Trophoblast cell (in vitro differentiated cells and primary cell): ENCODE measurements at regions not wholly inside any gene's neighbourhood (a gene's known extent, or its start where the extent isn't known, plus 50 kb on each side); places are given as distances from the start of the nearest gene placed in this dataset.

Experiments
- DNase-seq, 2 donors: peaks; one replicate each; pipeline ENCODE4 v3.0.0-alpha.2; 2016
- H2AFZ ChIP-seq: 2 replicates; pipeline ENCODE4 v1.6.1; 2013; ENCODE audit warnings: low read length, moderate library complexity, mild to moderate bottlenecking; ENCODE audit not compliant: insufficient read depth, poor library complexity
- H2AK5ac ChIP-seq: 2 replicates; pipeline ENCODE4 v1.6.1; 2013; ENCODE audit warnings: mild to moderate bottlenecking, low read length
- H2BK120ac ChIP-seq: 2 replicates; pipeline ENCODE4 v1.6.1; 2013; ENCODE audit warnings: low read length, mild to moderate bottlenecking, moderate library complexity; ENCODE audit not compliant: insufficient read depth, poor library complexity
- H2BK12ac ChIP-seq: 2 replicates; pipeline ENCODE4 v1.6.1; 2013; ENCODE audit warnings: mild to moderate bottlenecking, low read length, moderate library complexity
- H2BK5ac ChIP-seq: 2 replicates; pipeline ENCODE4 v1.6.1; 2013; ENCODE audit warnings: low read length, low read depth, moderate library complexity, mild to moderate bottlenecking; ENCODE audit not compliant: poor library complexity
- H3K14ac ChIP-seq: 2 replicates; pipeline ENCODE4 v1.6.1; 2013; ENCODE audit warnings: mild to moderate bottlenecking, low read length
- H3K18ac ChIP-seq: 2 replicates; pipeline ENCODE4 v1.6.1; 2013; ENCODE audit warnings: mild to moderate bottlenecking, low read length
- H3K23ac ChIP-seq: 2 replicates; pipeline ENCODE4 v1.6.1; 2013; ENCODE audit warnings: low read length
- H3K27ac ChIP-seq: 2 replicates; pipeline ENCODE4 v1.5.1; 2013; ENCODE audit warnings: low read depth, mild to moderate bottlenecking, inconsistent platforms, low read length, moderate library complexity
- H3K27me3 ChIP-seq: 2 replicates; pipeline ENCODE4 v1.6.1; 2013; ENCODE audit warnings: inconsistent platforms, mild to moderate bottlenecking, low read length, moderate library complexity; ENCODE audit not compliant: insufficient read depth
- H3K36me3 ChIP-seq, 2 experiments: 1 replicate in 1 of 2; 2 replicates in 1 of 2; pipeline ENCODE4 v1.6.1; 2013; ENCODE audit warnings: low read length in 2 of 2, mild to moderate bottlenecking in 2 of 2, moderate library complexity in 1 of 2; ENCODE audit not compliant: insufficient read depth in 2 of 2, control insufficient read depth in 1 of 2
- H3K4ac ChIP-seq: 2 replicates; pipeline ENCODE4 v1.6.1; 2013; ENCODE audit warnings: low read depth, mild to moderate bottlenecking, low read length, moderate library complexity
- H3K4me1 ChIP-seq, 2 experiments: 1 replicate in 1 of 2; 2 replicates in 1 of 2; pipeline ENCODE4 v1.6.1; 2013; ENCODE audit warnings: low read length in 2 of 2, mild to moderate bottlenecking in 2 of 2, moderate library complexity in 1 of 2; ENCODE audit not compliant: insufficient read depth in 2 of 2, control insufficient read depth in 1 of 2
- H3K4me2 ChIP-seq: 2 replicates; pipeline ENCODE4 v1.6.1; 2013; ENCODE audit warnings: inconsistent platforms, mild to moderate bottlenecking, low read length, moderate library complexity
- H3K4me3 ChIP-seq: 2 replicates; pipeline ENCODE4 v1.5.1; 2013; ENCODE audit warnings: mild to moderate bottlenecking, low read depth, low read length, inconsistent platforms
- H3K79me1 ChIP-seq: one replicate; pipeline ENCODE4 v1.6.1; 2013; ENCODE audit warnings: low read length
- H3K79me2 ChIP-seq: 2 replicates; pipeline ENCODE4 v1.6.1; 2013; ENCODE audit warnings: low read length, mild to moderate bottlenecking; ENCODE audit not compliant: control insufficient read depth, insufficient read depth, poor library complexity
- H3K9ac ChIP-seq: 2 replicates; pipeline ENCODE4 v1.6.1; 2013; ENCODE audit warnings: mild to moderate bottlenecking, low read length
- H3K9me3 ChIP-seq: 2 replicates; pipeline ENCODE4 v1.6.1; 2013; ENCODE audit warnings: low read depth, mild to moderate bottlenecking, control low read depth, inconsistent platforms, low read length; ENCODE audit not compliant: insufficient read depth
- H4K12ac ChIP-seq: 2 replicates; pipeline ENCODE4 v1.6.1; 2013; ENCODE audit warnings: low read depth, mild to moderate bottlenecking, low read length, moderate library complexity
- H4K8ac ChIP-seq: 2 replicates; pipeline ENCODE4 v1.6.1; 2013; ENCODE audit warnings: low read depth, mild to moderate bottlenecking, low read length, moderate library complexity
- H4K91ac ChIP-seq: one replicate; pipeline ENCODE4 v1.6.1; 2013; ENCODE audit warnings: low read depth, mild to moderate bottlenecking, low read length, moderate library complexity
- WGBS: extraction: QIAGEN DNeasy Blood & Tissue Kit; methylation state at CpG from one replicate; pipeline ENCODE4 v1.1.7; 2013; ENCODE audit warnings: missing lambda C conversion rate; ENCODE audit not compliant: insufficient read length, insufficient coverage; ENCODE audit errors: extremely low coverage; 5-methylcytosine and 5-hydroxymethylcytosine counted together

DNA sequence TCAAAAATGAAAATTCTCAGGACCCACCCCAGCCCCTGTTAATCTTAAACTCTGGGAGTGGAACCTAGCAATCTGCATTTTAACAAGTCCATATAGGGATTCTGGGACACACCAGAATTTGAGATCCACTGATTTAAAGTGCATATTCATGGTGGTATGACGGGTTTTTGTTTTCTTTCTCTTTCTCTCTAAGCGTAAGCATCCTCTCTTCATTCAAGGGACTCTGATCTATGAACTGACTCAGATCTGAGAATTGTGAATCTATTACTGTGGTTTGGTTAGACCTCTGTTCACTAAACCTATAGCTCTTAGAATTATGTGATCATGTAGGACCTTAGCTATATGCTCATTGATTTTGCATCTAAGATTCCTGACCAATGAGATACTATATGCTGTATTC lies 565.2 kb downstream of the CCDC171 start:
- Histone ChIP-seq H4K12ac (no peak overlapping the region), H3K27ac (no peak overlapping the region), H3K79me1 (no peaks in the 10 kb centered on the region), H3K79me2 (no peaks in the 10 kb centered on the region), H2BK120ac (no peak overlapping the region), H3K18ac (no peak overlapping the region), H3K9me3 (peaks cover 1% of the 10 kb centered on the region), H3K4me2 (no peak overlapping the region), H3K36me3 (no peaks in the 10 kb centered on the region), H3K14ac (no peak overlapping the region), H3K9ac (no peak overlapping the region), H4K8ac (no peak overlapping the region), H3K23ac (no peak overlapping the region), H3K4me3 (no peak overlapping the region), H2BK12ac (no peak overlapping the region), H2BK5ac (no peak overlapping the region), H2AFZ (no peak overlapping the region), H4K91ac (no peak overlapping the region), H3K4ac (no peak overlapping the region), H2AK5ac (no peak overlapping the region), H3K27me3 (no peaks in the 10 kb centered on the region), H3K4me1 (peaks cover 8 to 11% of the 10 kb centered on the region in 2 experiments)
- DNase-seq, result no peak
- WGBS, result no CpG with 5 or more reads among the region's 2 CpGs

- Histone ChIP-seq H4K12ac (no peak overlapping the region), H2BK5ac (no peak overlapping the region), H3K4me1 (peaks cover 8 to 11% of the 10 kb centered on the region in 2 experiments), H2AFZ (no peak overlapping the region), H3K14ac (no peak overlapping the region), H3K9me3 (peaks cover 1% of the 10 kb centered on the region), H2AK5ac (no peak overlapping the region), H3K23ac (no peak overlapping the region), H4K8ac (no peak overlapping the region), H3K4me3 (no peak overlapping the region), H3K4ac (no peak overlapping the region), H2BK120ac (no peak overlapping the region), H4K91ac (no peak overlapping the region), H3K4me2 (no peak overlapping the region), H3K27ac (no peak overlapping the region), H3K79me2 (no peaks in the 10 kb centered on the region), H3K36me3 (no peaks in the 10 kb centered on the region), H3K18ac (no peak overlapping the region), H3K27me3 (no peaks in the 10 kb centered on the region), H3K9ac (no peak overlapping the region), H3K79me1 (no peaks in the 10 kb centered on the region), H2BK12ac (no peak overlapping the region)
- no peak for DNase-seq
- WGBS, result no CpG with 5 or more reads among the region's 7 CpGs
Observed at GRCh38 chr9:16119261-16120230, 566.7 kb downstream of the CCDC171 start.

GRCh38 chr9:16120231-16120641 lies 567.4 kb downstream of the CCDC171 start:
- peaks cover 8 to 11% of the 10 kb centered on the region in 2 experiments for H3K4me1 ChIP-seq
- H3K27me3 ChIP-seq, result no peaks in the 10 kb centered on the region
- no peak overlapping the region for H3K4me3 ChIP-seq
- H2BK12ac ChIP-seq, result no peak overlapping the region
- no peak overlapping the region for H2BK120ac ChIP-seq
- H3K27ac ChIP-seq, result no peak overlapping the region
- H2BK5ac ChIP-seq, result no peak overlapping the region
- no peaks in the 10 kb centered on the region for H3K79me1 ChIP-seq
- H3K4me2 ChIP-seq, result no peak overlapping the region
- DNase-seq, result no peak
- peaks cover 1% of the 10 kb centered on the region for H3K9me3 ChIP-seq
- no peak overlapping the region for H4K12ac ChIP-seq
- no peak overlapping the region for H2AFZ ChIP-seq
- no peak overlapping the region for H3K23ac ChIP-seq
- no peak overlapping the region for H3K9ac ChIP-seq
- H3K79me2 ChIP-seq, result no peaks in the 10 kb centered on the region
- H3K14ac ChIP-seq, result no peak overlapping the region
- no peak overlapping the region for H2AK5ac ChIP-seq
- no peak overlapping the region for H4K8ac ChIP-seq
- no peak overlapping the region for H3K18ac ChIP-seq
- no peak overlapping the region for H3K4ac ChIP-seq
- no CpG with 5 or more reads among the region's 4 CpGs for WGBS
- H3K36me3 ChIP-seq, result no peaks in the 10 kb centered on the region
- H4K91ac ChIP-seq, result no peak overlapping the region

DNA sequence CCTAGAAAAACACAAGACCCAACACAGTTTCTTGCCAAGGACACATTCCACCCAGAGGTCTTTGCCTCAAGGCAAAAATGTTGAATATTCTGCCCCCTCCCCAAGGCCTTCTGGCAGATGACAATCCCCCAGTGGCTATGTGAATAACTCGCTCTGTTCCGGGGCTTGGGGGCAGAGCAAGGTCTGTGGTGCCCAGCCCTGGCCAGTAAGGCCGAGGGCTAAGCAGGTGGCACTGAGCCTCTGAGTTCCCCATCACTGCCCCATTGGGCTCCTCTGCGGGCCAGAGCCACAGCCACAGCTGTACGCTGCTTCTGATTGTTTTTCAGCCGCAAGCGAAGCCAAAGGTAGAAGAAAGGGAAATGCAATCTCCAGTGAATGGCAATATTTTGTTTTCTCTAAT lies 567.9 kb downstream of the CCDC171 start:
- Histone ChIP-seq H4K8ac (no peak overlapping the region), H3K4me2 (no peak overlapping the region), H3K18ac (no peak overlapping the region), H2BK12ac (no peak overlapping the region), H3K9ac (no peak overlapping the region), H3K23ac (no peak overlapping the region), H4K91ac (no peak overlapping the region), H2AFZ (no peak overlapping the region), H3K4me1 (peaks cover 8 to 11% of the 10 kb centered on the region in 2 experiments), H3K14ac (no peak overlapping the region), H2BK120ac (no peak overlapping the region), H2BK5ac (no peak overlapping the region), H2AK5ac (no peak overlapping the region), H3K79me1 (no peaks in the 10 kb centered on the region), H3K9me3 (peaks cover 1% of the 10 kb centered on the region), H3K79me2 (no peaks in the 10 kb centered on the region), H3K4ac (no peak overlapping the region), H3K4me3 (no peak overlapping the region), H3K27me3 (no peaks in the 10 kb centered on the region), H3K27ac (no peak overlapping the region), H3K36me3 (no peaks in the 10 kb centered on the region), H4K12ac (no peak overlapping the region)
- no peak for DNase-seq
- no CpG with 5 or more reads among the region's 7 CpGs for WGBS
